Activated naive CD8-positive, alpha-beta T cell treated with anti-CD3 and anti-CD28 coated beads, Interleukin-2, amount 50 U/mL, for 24 hours (primary cell): ENCODE measurements at regions not wholly inside any gene's neighbourhood (a gene's known extent, or its start where the extent isn't known, plus 50 kb on each side); places are given as distances from the start of the nearest gene placed in this dataset.

Experiments
- ATAC-seq: fragments of 150-1000 bp; cut with Tn5 transposase; one replicate; pipeline ENCODE4 v1.10.0; 2021
- DNase-seq: peaks from one replicate; pipeline ENCODE4 v3.0.0; 2021
- H3K27ac Mint-ChIP-seq: one replicate; pipeline ENCODE4 v1.8.0; 2021; ENCODE audit warnings: mild to moderate bottlenecking, mixed read lengths
- H3K27me3 Mint-ChIP-seq: one replicate; pipeline ENCODE4 v1.8.0; 2021; ENCODE audit warnings: mixed read lengths
- H3K36me3 Mint-ChIP-seq: one replicate; pipeline ENCODE4 v1.8.0; 2021; ENCODE audit warnings: low read depth, mixed read lengths
- H3K4me1 Mint-ChIP-seq: one replicate; pipeline ENCODE4 v1.8.0; 2021; ENCODE audit warnings: mixed read lengths
- H3K4me3 Mint-ChIP-seq: one replicate; pipeline ENCODE4 v1.8.0; 2021; ENCODE audit warnings: mild to moderate bottlenecking, moderate library complexity, mixed read lengths
- H3K9me3 Mint-ChIP-seq: one replicate; pipeline ENCODE4 v1.8.0; 2021; ENCODE audit warnings: mixed read lengths

GRCh38 chrX:145553702-145554101 lies 263.9 kb upstream of the SLITRK2 start:
- no peaks in the 10 kb centered on the region for H3K36me3 Mint-ChIP-seq
- DNase-seq: no peak

DNA sequence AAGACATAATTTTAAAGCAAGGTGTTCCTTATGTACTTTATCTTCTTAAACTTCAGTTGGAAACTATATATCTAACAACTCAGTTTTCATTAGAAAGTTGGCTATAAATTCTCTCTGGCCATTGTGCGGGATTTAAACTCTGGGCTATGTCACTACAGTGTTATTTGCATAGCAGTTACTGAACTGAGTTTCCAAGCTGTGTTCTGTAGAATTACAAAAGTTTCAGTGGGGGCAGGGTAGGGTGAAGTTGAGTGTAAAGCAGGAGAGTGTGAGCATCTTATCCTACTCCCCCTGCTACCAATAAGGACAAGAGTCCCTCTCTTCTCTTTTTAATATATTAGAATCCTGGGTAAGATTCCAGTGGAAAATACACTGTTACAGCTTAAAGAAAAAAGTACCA lies 254.5 kb upstream of the SLITRK2 start:
- Mint-ChIP-seq H3K4me1 (no peaks in the 10 kb centered on the region), H3K36me3 (no peaks in the 10 kb centered on the region), H3K9me3 (no peaks in the 10 kb centered on the region), H3K27ac (no peak overlapping the region), H3K4me3 (no peak overlapping the region), H3K27me3 (no peaks in the 10 kb centered on the region)
- ATAC-seq (no peak), DNase-seq (no peak)

More at GRCh38 chrX:145553702-145554101, 263.9 kb upstream of the SLITRK2 start:
- Mint-ChIP-seq H3K27ac (no peak overlapping the region), H3K27me3 (no peaks in the 10 kb centered on the region), H3K4me1 (no peaks in the 10 kb centered on the region), H3K9me3 (no peaks in the 10 kb centered on the region), H3K4me3 (no peak overlapping the region)
- no peak for ATAC-seq

GRCh38 chrX:145609951-145610511 lies 207.6 kb upstream of the SLITRK2 start:
- DNase-seq: no peak
- Mint-ChIP-seq H3K4me3 (no peak overlapping the region), H3K36me3 (no peaks in the 10 kb centered on the region), H3K9me3 (peaks cover 13% of the 10 kb centered on the region), H3K27ac (no peak overlapping the region), H3K27me3 (no peaks in the 10 kb centered on the region), H3K4me1 (no peaks in the 10 kb centered on the region)
- ATAC-seq: no peak

DNA sequence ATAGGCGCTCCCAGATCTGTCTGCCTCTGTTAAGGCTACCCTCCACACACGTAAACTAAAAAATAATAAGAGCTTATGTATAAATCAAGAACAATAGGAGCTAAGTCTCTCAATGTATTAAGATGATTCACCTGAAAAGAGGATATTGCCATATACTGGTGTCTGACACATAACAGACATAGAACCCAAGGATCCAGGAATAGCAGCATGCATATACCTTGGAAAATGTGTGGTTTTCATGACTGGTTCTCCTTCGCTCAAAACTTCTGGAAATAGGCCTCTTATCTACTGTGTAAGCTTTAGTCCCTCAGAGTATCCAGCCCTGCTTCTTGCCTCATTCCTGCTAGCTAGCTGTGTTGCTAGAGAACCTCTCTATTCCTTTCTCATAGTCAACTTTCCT lies 203.7 kb upstream of the SLITRK2 start:
- no peaks in the 10 kb centered on the region for H3K36me3 Mint-ChIP-seq
- DNase-seq (no peak), ATAC-seq (no peak)
- H3K27ac Mint-ChIP-seq: no peak overlapping the region
- no peaks in the 10 kb centered on the region for H3K27me3 Mint-ChIP-seq
- no peak overlapping the region for H3K4me3 Mint-ChIP-seq
- no peaks in the 10 kb centered on the region for H3K4me1 Mint-ChIP-seq
- H3K9me3 Mint-ChIP-seq: peaks cover 4% of the 10 kb centered on the region

- DNase-seq (no peak), ATAC-seq (no peak)
- Mint-ChIP-seq H3K4me3 (no peak overlapping the region), H3K27me3 (no peaks in the 10 kb centered on the region), H3K4me1 (no peaks in the 10 kb centered on the region), H3K27ac (no peak overlapping the region), H3K9me3 (peaks cover 4% of the 10 kb centered on the region), H3K36me3 (no peaks in the 10 kb centered on the region)
Observed at GRCh38 chrX:145620666-145621065, 197.0 kb upstream of the SLITRK2 start.

DNA sequence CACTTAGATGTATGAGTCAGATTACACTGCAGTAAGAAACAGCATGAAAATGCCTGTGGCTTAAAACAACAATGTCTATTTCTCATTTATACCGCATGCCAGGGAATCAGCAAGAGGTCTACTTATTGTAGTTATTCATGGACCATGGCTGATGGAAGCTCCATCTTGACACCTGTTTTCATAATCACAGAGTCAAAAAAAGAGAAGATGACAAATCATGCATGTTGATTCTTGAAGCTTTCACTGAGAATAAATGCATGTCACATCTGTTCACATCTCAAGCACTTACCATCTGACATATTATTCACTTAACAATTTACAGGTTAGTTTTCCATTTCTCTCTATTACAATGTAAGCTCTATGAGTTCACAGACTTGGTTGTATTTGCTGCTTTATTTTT lies 194.2 kb upstream of the SLITRK2 start:
- ATAC-seq (no peak), DNase-seq (no peak)
- Mint-ChIP-seq H3K4me1 (no peaks in the 10 kb centered on the region), H3K27ac (no peak overlapping the region), H3K27me3 (no peaks in the 10 kb centered on the region), H3K4me3 (no peak overlapping the region), H3K9me3 (no peaks in the 10 kb centered on the region), H3K36me3 (no peaks in the 10 kb centered on the region)

DNA sequence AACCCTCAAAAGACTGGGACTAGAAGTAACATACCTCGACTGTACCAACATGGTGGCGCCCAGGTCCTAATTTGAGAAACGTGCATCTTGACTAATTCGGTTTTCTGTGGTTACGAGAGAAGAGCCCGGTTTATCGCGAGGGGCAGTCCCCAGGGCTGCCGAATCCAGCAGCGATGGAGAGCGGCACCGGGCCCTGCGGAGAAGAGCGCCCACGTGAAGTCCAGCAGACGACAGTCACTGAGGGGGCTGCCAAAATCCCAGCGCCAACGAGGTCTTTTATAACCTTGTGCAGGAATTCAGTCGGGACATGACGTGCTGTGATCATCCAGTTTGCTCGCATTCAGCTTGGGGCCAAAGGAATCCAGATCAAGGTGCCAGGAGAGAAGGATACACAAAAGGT lies 187.5 kb upstream of the SLITRK2 start:
- H3K4me1 Mint-ChIP-seq: no peaks in the 10 kb centered on the region
- ATAC-seq: no peak
- DNase-seq: no peak
- no peak overlapping the region for H3K27ac Mint-ChIP-seq
- no peak overlapping the region for H3K4me3 Mint-ChIP-seq
- no peaks in the 10 kb centered on the region for H3K36me3 Mint-ChIP-seq
- H3K27me3 Mint-ChIP-seq: no peaks in the 10 kb centered on the region
- no peaks in the 10 kb centered on the region for H3K9me3 Mint-ChIP-seq

DNA sequence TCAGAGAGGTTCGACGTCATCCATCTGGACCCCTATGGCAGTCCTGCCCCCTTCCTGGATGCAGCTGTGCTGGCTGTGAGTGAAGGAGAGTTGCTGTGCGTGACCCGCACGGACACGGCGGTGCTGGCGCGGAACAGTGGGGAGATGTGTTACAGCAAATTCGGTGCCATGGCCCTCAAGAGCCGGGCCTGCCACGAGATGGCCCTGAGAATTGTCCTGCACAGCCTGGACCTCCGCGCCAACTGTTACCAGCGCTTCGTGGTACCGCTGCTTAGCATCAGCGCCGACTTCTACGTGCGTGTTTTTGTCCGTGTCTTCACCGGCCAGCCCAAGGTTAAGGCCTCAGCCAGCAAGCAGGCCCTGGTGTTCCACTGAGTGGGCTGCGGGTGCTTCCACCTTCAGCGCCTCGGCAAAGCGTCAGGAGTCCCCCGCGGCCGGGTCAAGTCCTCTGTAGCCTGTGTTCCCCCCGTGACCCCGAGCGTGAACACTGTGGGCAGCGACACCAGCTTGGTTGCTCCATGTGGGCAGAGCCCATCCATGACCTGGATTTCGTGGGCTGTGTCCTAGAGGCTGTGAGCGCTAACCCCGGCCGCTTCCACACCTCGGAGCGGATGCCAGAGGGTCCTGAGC lies 186.7 kb upstream of the SLITRK2 start:
- no peaks in the 10 kb centered on the region for H3K36me3 Mint-ChIP-seq
- H3K27ac Mint-ChIP-seq: no peak overlapping the region
- H3K27me3 Mint-ChIP-seq: no peaks in the 10 kb centered on the region
- H3K4me1 Mint-ChIP-seq: no peaks in the 10 kb centered on the region
- H3K4me3 Mint-ChIP-seq: no peak overlapping the region
- no peaks in the 10 kb centered on the region for H3K9me3 Mint-ChIP-seq
- DNase-seq (no peak), ATAC-seq (no peak)

DNA sequence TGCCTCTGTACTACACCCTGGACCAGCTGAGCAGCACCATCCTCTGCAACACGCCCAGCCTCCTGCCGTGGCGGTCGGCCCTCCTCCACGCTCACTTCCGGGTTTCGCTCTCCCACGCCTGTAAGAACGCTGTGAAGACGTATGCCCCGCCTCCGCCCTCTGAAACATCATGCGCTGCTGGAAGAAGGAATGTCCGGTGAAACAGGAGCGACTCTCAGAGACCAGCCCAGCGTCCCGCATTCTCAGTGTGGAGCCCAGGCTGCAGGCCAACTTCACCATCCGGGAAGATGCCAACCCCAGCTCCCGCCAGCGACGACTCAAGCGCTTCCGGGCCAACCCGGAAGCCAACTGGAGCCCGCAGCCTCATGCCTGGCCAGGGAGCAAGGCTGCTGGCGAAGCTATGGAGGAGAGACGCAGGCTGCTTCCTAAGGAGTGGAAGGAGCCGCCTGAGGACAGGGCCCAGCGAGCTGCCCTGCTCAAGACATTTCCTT lies 186.1 kb upstream of the SLITRK2 start:
- no peaks in the 10 kb centered on the region for H3K36me3 Mint-ChIP-seq
- ATAC-seq (no peak), DNase-seq (no peak)
- no peaks in the 10 kb centered on the region for H3K27me3 Mint-ChIP-seq
- no peaks in the 10 kb centered on the region for H3K4me1 Mint-ChIP-seq
- H3K4me3 Mint-ChIP-seq: no peak overlapping the region
- no peak overlapping the region for H3K27ac Mint-ChIP-seq
- H3K9me3 Mint-ChIP-seq: no peaks in the 10 kb centered on the region

- Mint-ChIP-seq H3K4me3 (no peak overlapping the region), H3K27ac (no peak overlapping the region), H3K4me1 (no peaks in the 10 kb centered on the region), H3K27me3 (no peaks in the 10 kb centered on the region), H3K9me3 (no peaks in the 10 kb centered on the region), H3K36me3 (no peaks in the 10 kb centered on the region)
- ATAC-seq (no peak), DNase-seq (no peak)
Observed at GRCh38 chrX:145654486-145654885, 163.1 kb upstream of the SLITRK2 start.

- no peaks in the 10 kb centered on the region for H3K27me3 Mint-ChIP-seq
- H3K36me3 Mint-ChIP-seq: no peaks in the 10 kb centered on the region
- no peak overlapping the region for H3K4me3 Mint-ChIP-seq
- H3K9me3 Mint-ChIP-seq: no peaks in the 10 kb centered on the region
- no peak overlapping the region for H3K27ac Mint-ChIP-seq
- DNase-seq (no peak), ATAC-seq (no peak)
- no peaks in the 10 kb centered on the region for H3K4me1 Mint-ChIP-seq
Observed at GRCh38 chrX:145673841-145674240, 143.8 kb upstream of the SLITRK2 start.

DNA sequence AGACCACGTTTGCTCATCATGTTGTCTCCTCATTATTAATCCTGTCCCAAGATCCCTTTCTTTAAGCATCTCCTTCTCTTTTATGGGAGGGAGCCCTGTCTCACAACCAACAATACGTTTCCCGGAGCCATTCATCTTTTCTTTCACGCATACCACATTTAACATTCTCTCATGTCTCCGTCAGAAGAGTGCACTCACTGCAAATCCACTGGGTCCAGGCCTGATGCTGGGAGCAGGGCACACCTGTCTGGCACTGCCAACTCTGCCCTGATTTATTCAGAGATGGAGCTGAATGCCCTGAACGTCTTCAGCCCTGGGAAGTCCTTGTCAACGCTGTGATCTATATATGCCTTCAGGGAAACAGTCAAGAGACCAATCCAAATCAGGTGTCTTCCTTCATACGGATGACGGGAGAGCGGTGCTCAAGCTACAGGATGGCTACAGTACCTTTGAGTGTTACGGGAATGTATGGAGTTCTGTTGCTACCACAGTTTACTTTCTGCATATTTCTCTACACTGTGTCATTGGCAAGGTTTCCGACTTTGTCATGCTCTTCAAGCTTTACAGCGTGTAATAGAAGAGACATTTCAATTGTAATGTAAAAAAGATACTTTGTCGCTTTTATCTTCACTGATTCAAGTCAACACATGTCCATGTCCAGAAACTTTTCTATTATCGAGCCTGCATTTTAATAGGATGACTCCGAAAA lies 140.4 kb upstream of the SLITRK2 start:
- H3K4me1 Mint-ChIP-seq: no peaks in the 10 kb centered on the region
- DNase-seq (no peak), ATAC-seq (no peak)
- no peaks in the 10 kb centered on the region for H3K36me3 Mint-ChIP-seq
- H3K27ac Mint-ChIP-seq: no peak overlapping the region
- no peak overlapping the region for H3K4me3 Mint-ChIP-seq
- H3K9me3 Mint-ChIP-seq: no peaks in the 10 kb centered on the region
- H3K27me3 Mint-ChIP-seq: no peaks in the 10 kb centered on the region

GRCh38 chrX:145682518-145683298 lies 134.9 kb upstream of the SLITRK2 start:
- H3K4me3 Mint-ChIP-seq: no peak overlapping the region
- H3K9me3 Mint-ChIP-seq: no peaks in the 10 kb centered on the region
- no peaks in the 10 kb centered on the region for H3K4me1 Mint-ChIP-seq
- no peak overlapping the region for H3K27ac Mint-ChIP-seq
- no peaks in the 10 kb centered on the region for H3K27me3 Mint-ChIP-seq
- ATAC-seq (no peak), DNase-seq (no peak)
- H3K36me3 Mint-ChIP-seq: no peaks in the 10 kb centered on the region

- H3K4me1 Mint-ChIP-seq: no peaks in the 10 kb centered on the region
- ATAC-seq: no peak
Observed at GRCh38 chrX:145687146-145687545, 130.5 kb upstream of the SLITRK2 start.

GRCh38 chrX:145687707-145688106 lies 129.9 kb upstream of the SLITRK2 start:
- Mint-ChIP-seq H3K4me1 (no peaks in the 10 kb centered on the region), H3K9me3 (peaks cover 5% of the 10 kb centered on the region), H3K27me3 (no peaks in the 10 kb centered on the region), H3K27ac (no peak overlapping the region), H3K36me3 (no peaks in the 10 kb centered on the region), H3K4me3 (no peak overlapping the region)
- ATAC-seq (no peak), DNase-seq (no peak)

More at GRCh38 chrX:145687146-145687545, 130.5 kb upstream of the SLITRK2 start:
- Mint-ChIP-seq H3K27ac (no peak overlapping the region), H3K9me3 (peaks cover 5% of the 10 kb centered on the region), H3K27me3 (no peaks in the 10 kb centered on the region), H3K4me3 (no peak overlapping the region), H3K36me3 (no peaks in the 10 kb centered on the region)
- DNase-seq: no peak
